Upper lobe of left lung (tissue), 6 donors: ENCODE measurements at regions not wholly inside any gene's neighbourhood (a gene's known extent, or its start where the extent isn't known, plus 50 kb on each side); places are given as distances from the start of the nearest gene placed in this dataset.

ENCODE experiments used
- ATAC-seq, 2 donors: fragments of 200-7000 bp; cut with Tn5 transposase; one replicate each; pipeline ENCODE4 v1.9.1; 2022; ENCODE audit warnings: mild to moderate bottlenecking in 2 of 2, moderate library complexity in 2 of 2; ENCODE audit not compliant: low FRiP score in 2 of 2
- DNase-seq, 2 donors: peaks; one replicate each; pipeline ENCODE4 v3.0.0-alpha.2; 2019 to 2020
- H3K27ac ChIP-seq, 4 donors: fragments of 200-600 bp; sonication (generic); one replicate each; pipeline ENCODE4 v1.5.1; 2016 to 2019
- H3K27me3 ChIP-seq, 4 donors: fragments of 200-600 bp; sonication (generic); one replicate each; pipeline ENCODE4 v1.5.1; 2017 to 2019
- H3K36me3 ChIP-seq, 4 donors: fragments of 200-600 bp; sonication (generic); one replicate each; pipeline ENCODE4 v1.5.1; 2016 to 2019
- H3K4me1 ChIP-seq, 4 donors: fragments of 200-600 bp; sonication (generic); one replicate each; pipeline ENCODE4 v1.5.1; 2018 to 2019
- H3K4me3 ChIP-seq, 4 donors: fragments of 200-600 bp; sonication (generic); one replicate each; pipeline ENCODE4 v1.5.1; 2017 to 2019; ENCODE audit warnings: mild to moderate bottlenecking in 2 of 4, moderate library complexity in 1 of 4
- H3K9me3 ChIP-seq, 4 donors: fragments of 200-600 bp; sonication (generic); one replicate each; pipeline ENCODE4 v1.5.1; 2018 to 2019
- CTCF ChIP-seq, 6 experiments: fragments of 450-650 bp in 4 of 6; fragments of 200-600 bp in 2 of 6; sonication (generic) in 2 of 6; IDR thresholded peaks; one replicate each; pipeline ENCODE4 v1.5.1; 2016 to 2019; ENCODE audit warnings: antibody characterized with exemption in 6 of 6
- EP300 ChIP-seq, 4 donors: sonication (generic); formaldehyde crosslinking; IDR thresholded peaks; one replicate each; pipeline ENCODE4 v1.5.1; 2017; ENCODE audit warnings: antibody characterized with exemption in 4 of 4, control low read depth in 2 of 4
- POLR2A ChIP-seq, 4 donors: fragments of 450-650 bp; IDR thresholded peaks; one replicate each; pipeline ENCODE4 v1.5.1; 2016 to 2017; ENCODE audit warnings: antibody characterized with exemption in 4 of 4, mild to moderate bottlenecking in 2 of 4
- POLR2AphosphoS5 ChIP-seq, 2 donors: sonication (generic); formaldehyde crosslinking; IDR thresholded peaks; one replicate each; pipeline ENCODE4 v1.5.1; 2017; ENCODE audit warnings: antibody characterized with exemption in 2 of 2
- WGBS, 2 donors: methylation state at CpG; one replicate each; pipeline ENCODE4 v1.1.5; 2017 to 2018; 5-methylcytosine and 5-hydroxymethylcytosine counted together
- donor health status: DM: no; HTN: no; CAD: no; lungs with moderate emphysema.
- donor health status: DM: no; HTN: yes; CAD: no; lungs with severe emphysema.

- no peaks in the 10 kb centered on the region for H3K36me3 ChIP-seq
- no peaks in the 10 kb centered on the region for H3K27me3 ChIP-seq
- no peak overlapping the region for H3K4me3 ChIP-seq
- WGBS, 2 donors, result 84 to 92% methylated on average over 5 of the region's 5 CpGs
- no peaks in the 10 kb centered on the region for H3K9me3 ChIP-seq
- ATAC-seq (no peak), DNase-seq (no peak)
- no peak overlapping the region for H3K27ac ChIP-seq
- H3K4me1 ChIP-seq, result no peaks in the 10 kb centered on the region
- no peak for TF ChIP-seq POLR2A (IDR thresholded peaks at IDR 0.05)
- no peak for TF ChIP-seq POLR2AphosphoS5 (IDR thresholded peaks at IDR 0.05)
- no peak for TF ChIP-seq CTCF (IDR thresholded peaks at IDR 0.05)
- no peak for TF ChIP-seq EP300 (IDR thresholded peaks at IDR 0.05)
Measured at GRCh38 chr2:57725337-57725947, 321.2 kb upstream of the VRK2 start.

- WGBS, 2 donors, result 57 to 58% methylated on average over 4 of the region's 4 CpGs
- Histone ChIP-seq H3K9me3 (no peaks in the 10 kb centered on the region), H3K27me3 (no peaks in the 10 kb centered on the region), H3K27ac (no peak overlapping the region), H3K4me1 (no peaks in the 10 kb centered on the region), H3K36me3 (no peaks in the 10 kb centered on the region), H3K4me3 (no peak overlapping the region)
- DNase-seq (no peak), ATAC-seq (no peak)
- no peak for TF ChIP-seq POLR2A (IDR thresholded peaks at IDR 0.05)
- no peak for TF ChIP-seq CTCF (IDR thresholded peaks at IDR 0.05)
- no peak for TF ChIP-seq POLR2AphosphoS5 (IDR thresholded peaks at IDR 0.05)
- TF ChIP-seq EP300 (IDR thresholded peaks at IDR 0.05), result no peak
Measured at GRCh38 chr2:57726294-57726693, 320.3 kb upstream of the VRK2 start.

- no peak for DNase-seq
- WGBS, 2 donors, result 94% methylated on average over 1 of the region's 1 CpG
Measured at GRCh38 chr2:57728691-57729090, 317.9 kb upstream of the VRK2 start.

GRCh38 chr2:57733956-57734355, 312.6 kb upstream of the VRK2 start:
- TF ChIP-seq EP300 (IDR thresholded peaks at IDR 0.05), result no peak
- TF ChIP-seq POLR2AphosphoS5 (IDR thresholded peaks at IDR 0.05), result no peak
- no peak for TF ChIP-seq CTCF (IDR thresholded peaks at IDR 0.05)
- no peak for TF ChIP-seq POLR2A (IDR thresholded peaks at IDR 0.05)
- H3K27ac ChIP-seq, result no peak overlapping the region
- no peaks in the 10 kb centered on the region for H3K27me3 ChIP-seq
- H3K4me3 ChIP-seq, result no peak overlapping the region
- ATAC-seq (no peak), DNase-seq (no peak)
- H3K9me3 ChIP-seq, result no peaks in the 10 kb centered on the region
- H3K4me1 ChIP-seq, result no peaks in the 10 kb centered on the region
- H3K36me3 ChIP-seq, result no peaks in the 10 kb centered on the region

More at GRCh38 chr2:57728691-57729090, 317.9 kb upstream of the VRK2 start:
- H3K4me3 ChIP-seq, result no peak overlapping the region
- ATAC-seq, result no peak
- TF ChIP-seq EP300 (IDR thresholded peaks at IDR 0.05) (no peak), POLR2A (IDR thresholded peaks at IDR 0.05) (no peak), POLR2AphosphoS5 (IDR thresholded peaks at IDR 0.05) (no peak), CTCF (IDR thresholded peaks at IDR 0.05) (no peak)
- no peak overlapping the region for H3K27ac ChIP-seq
- H3K27me3 ChIP-seq, result no peaks in the 10 kb centered on the region
- no peaks in the 10 kb centered on the region for H3K36me3 ChIP-seq
- no peaks in the 10 kb centered on the region for H3K9me3 ChIP-seq
- no peaks in the 10 kb centered on the region for H3K4me1 ChIP-seq

- no peaks in the 10 kb centered on the region for H3K9me3 ChIP-seq
- H3K27me3 ChIP-seq, result no peaks in the 10 kb centered on the region
- no peak for TF ChIP-seq EP300 (IDR thresholded peaks at IDR 0.05)
- TF ChIP-seq POLR2A (IDR thresholded peaks at IDR 0.05), result no peak
- TF ChIP-seq CTCF (IDR thresholded peaks at IDR 0.05), result no peak
- no peak for TF ChIP-seq POLR2AphosphoS5 (IDR thresholded peaks at IDR 0.05)
- whole genome bisulfite sequencing, 2 donors, result 85 to 88% methylated on average over 6 of the region's 6 CpGs
- ATAC-seq (no peak), DNase-seq (no peak)
- no peaks in the 10 kb centered on the region for H3K36me3 ChIP-seq
- H3K4me1 ChIP-seq, result no peaks in the 10 kb centered on the region
- no peak overlapping the region for H3K4me3 ChIP-seq
- no peak overlapping the region for H3K27ac ChIP-seq
Measured at GRCh38 chr2:57740891-57741290, 305.7 kb upstream of the VRK2 start.
